ENCODE measurements at regions not wholly inside any gene's neighbourhood (a gene's known extent, or its start where the extent isn't known, plus 50 kb on each side); places are given as distances from the start of the nearest gene placed in this dataset.
"Not testable (repeated sequence)": the region's sequence is repeated elsewhere in the genome, so short reads cannot be mapped to it uniquely, and the experiment has no call there.

GRCh38 chr13:61531383-61532065 is 115.9 kb upstream of the PCDH20 start:
- Histone ChIP-seq H3K4me1 (ENCODE audit: insufficient read depth) (no peaks in the 10 kb centered on the region), H3K36me3 (replicated peaks; ENCODE audit: insufficient read depth, low read depth) (no peaks in the 10 kb centered on the region), H4K20me1 (ENCODE audit: insufficient read depth, poor library complexity, severe bottlenecking) (no peaks in the 10 kb centered on the region), H3K79me2 (no peaks in the 10 kb centered on the region), H2AFZ (no peak overlapping the region), H3K9me3 (ENCODE audit: low read depth) (no peaks in the 10 kb centered on the region), H3K4me2 (no peak overlapping the region), H3K27me3 (no peaks in the 10 kb centered on the region), H3K9me2 (replicated peaks; ENCODE audit: insufficient read depth) (no peaks in the 10 kb centered on the region), H3K27ac (no peak overlapping the region), H3K4me3 (no peak overlapping the region)
- 79% methylated on average over 10 of the region's 10 CpGs for WGBS (ENCODE audit: low lambda C conversion rate, missing lambda C conversion rate)
- TF ChIP-seq EZH2phosphoT487 (IDR thresholded peaks at IDR 0.05; ENCODE audit: low read depth, severe bottlenecking, unreplicated experiment) (no peak), EZH2 (IDR thresholded peaks at IDR 0.05; ENCODE audit: borderline replicate concordance) (no peak), CTCF (IDR thresholded peaks at IDR 0.05; ENCODE audit: poor library complexity) (no peak)
- no peak for DNase-seq (ENCODE audit: low spot score)

GRCh38 chr13:61519214-61519613 is 103.6 kb upstream of the PCDH20 start:
- DNase-seq (ENCODE audit: low spot score); H3K9me3 ChIP-seq (ENCODE audit: low read depth); H4K20me1 ChIP-seq (ENCODE audit: insufficient read depth, poor library complexity, severe bottlenecking); H3K36me3 ChIP-seq (replicated peaks; ENCODE audit: insufficient read depth, low read depth); H3K9me2 ChIP-seq (replicated peaks; ENCODE audit: insufficient read depth); H3K79me2 ChIP-seq; H3K4me3 ChIP-seq; H2AFZ ChIP-seq; H3K27me3 ChIP-seq; H3K4me2 ChIP-seq; H3K4me1 ChIP-seq (ENCODE audit: insufficient read depth); H3K27ac ChIP-seq: not testable (repeated sequence)
- 79% methylated on average over 5 of the region's 5 CpGs for WGBS (ENCODE audit: low lambda C conversion rate, missing lambda C conversion rate)

GRCh38 chr13:61508936-61509335 is 93.3 kb upstream of the PCDH20 start:
- no peaks in the 10 kb centered on the region for H3K36me3 ChIP-seq (replicated peaks; ENCODE audit: insufficient read depth, low read depth)

GRCh38 chr13:61500176-61500575 is 84.5 kb upstream of the PCDH20 start:
- Histone ChIP-seq H3K9me3 (ENCODE audit: low read depth) (no peaks in the 10 kb centered on the region), H3K27me3 (no peaks in the 10 kb centered on the region), H3K27ac (no peak overlapping the region), H2AFZ (no peak overlapping the region), H3K79me2 (no peaks in the 10 kb centered on the region), H3K4me1 (ENCODE audit: insufficient read depth) (no peaks in the 10 kb centered on the region), H3K9me2 (replicated peaks; ENCODE audit: insufficient read depth) (no peaks in the 10 kb centered on the region), H3K4me3 (no peak overlapping the region), H4K20me1 (ENCODE audit: insufficient read depth, poor library complexity, severe bottlenecking) (no peaks in the 10 kb centered on the region), H3K4me2 (no peak overlapping the region), H3K36me3 (replicated peaks; ENCODE audit: insufficient read depth, low read depth) (no peaks in the 10 kb centered on the region)
- 24% methylated on average over 1 of the region's 1 CpG for WGBS (ENCODE audit: low lambda C conversion rate, missing lambda C conversion rate)
- no peak for DNase-seq (ENCODE audit: low spot score)
- TF ChIP-seq EZH2phosphoT487 (IDR thresholded peaks at IDR 0.05; ENCODE audit: low read depth, severe bottlenecking, unreplicated experiment): no peak
- no peak for TF ChIP-seq EZH2 (IDR thresholded peaks at IDR 0.05; ENCODE audit: borderline replicate concordance)
- TF ChIP-seq CTCF (IDR thresholded peaks at IDR 0.05; ENCODE audit: poor library complexity): no peak

More at GRCh38 chr13:61508936-61509335, 93.3 kb upstream of the PCDH20 start:
- H3K4me2 ChIP-seq: no peak overlapping the region
- WGBS (ENCODE audit: low lambda C conversion rate, missing lambda C conversion rate): 82% methylated on average over 2 of the region's 2 CpGs
- H3K27ac ChIP-seq: no peak overlapping the region
- no peaks in the 10 kb centered on the region for H3K9me2 ChIP-seq (replicated peaks; ENCODE audit: insufficient read depth)
- no peaks in the 10 kb centered on the region for H3K79me2 ChIP-seq
- no peak for DNase-seq (ENCODE audit: low spot score)
- TF ChIP-seq EZH2phosphoT487 (IDR thresholded peaks at IDR 0.05; ENCODE audit: low read depth, severe bottlenecking, unreplicated experiment) (no peak), CTCF (IDR thresholded peaks at IDR 0.05; ENCODE audit: poor library complexity) (no peak), EZH2 (IDR thresholded peaks at IDR 0.05; ENCODE audit: borderline replicate concordance) (no peak)
- H3K27me3 ChIP-seq: no peaks in the 10 kb centered on the region
- H2AFZ ChIP-seq: no peak overlapping the region
- no peaks in the 10 kb centered on the region for H4K20me1 ChIP-seq (ENCODE audit: insufficient read depth, poor library complexity, severe bottlenecking)
- H3K4me3 ChIP-seq: no peak overlapping the region
- no peaks in the 10 kb centered on the region for H3K9me3 ChIP-seq (ENCODE audit: low read depth)
- no peaks in the 10 kb centered on the region for H3K4me1 ChIP-seq (ENCODE audit: insufficient read depth)

Measured in hepatocyte (in vitro differentiated cells).